Activated B cell treated with CpG ODN at 0.5 μM for 24 hours (primary cell): ENCODE measurements at regions not wholly inside any gene's neighbourhood (a gene's known extent, or its start where the extent isn't known, plus 50 kb on each side); places are given as distances from the start of the nearest gene placed in this dataset.

ENCODE experiments used
- ATAC-seq: fragments of 200-7000 bp; cut with Tn5 transposase; one replicate; pipeline ENCODE4 v1.10.0; 2021; ENCODE audit warnings: low read depth, mild to moderate bottlenecking, moderate library complexity
- CTCF ChIA-PET: fragments of 350-600 bp; sonication (Branson Sonifier 250); formaldehyde crosslinking; loops from one replicate; lab custom pipeline; 2021; ENCODE audit warnings: antibody characterized with exemption; lab: Charles Lee
- POLR2A ChIA-PET: fragments of 350-600 bp; sonication (Branson Sonifier 250); formaldehyde crosslinking; loops from one replicate; lab custom pipeline; 2021; ENCODE audit warnings: antibody characterized with exemption; lab: Charles Lee
- DNase-seq: peaks from one replicate; pipeline ENCODE4 v3.0.0; 2022
- H3K27ac Mint-ChIP-seq: one replicate; pipeline ENCODE4 v1.8.0; 2020; ENCODE audit warnings: mixed read lengths
- H3K27me3 Mint-ChIP-seq: one replicate; pipeline ENCODE4 v1.8.0; 2021; ENCODE audit warnings: mixed read lengths
- H3K36me3 Mint-ChIP-seq: one replicate; pipeline ENCODE4 v1.8.0; 2021; ENCODE audit warnings: low read depth, mixed read lengths
- H3K4me1 Mint-ChIP-seq: one replicate; pipeline ENCODE4 v1.8.0; 2021; ENCODE audit warnings: mixed read lengths
- H3K4me3 Mint-ChIP-seq: one replicate; pipeline ENCODE4 v1.8.0; 2020; ENCODE audit warnings: mild to moderate bottlenecking, mixed read lengths
- H3K9me3 Mint-ChIP-seq: one replicate; pipeline ENCODE4 v1.8.0; 2020; ENCODE audit warnings: mixed read lengths
- CTCF ChIP-seq: fragments of 200-600 bp; IDR thresholded peaks from one replicate; pipeline ENCODE4 v1.8.0; 2022; ENCODE audit warnings: antibody characterized with exemption, mild to moderate bottlenecking
- intact Hi-C: fragments of 100-400 bp; cut with micrococcal nuclease; formaldehyde crosslinking; loops from one replicate; pipeline ENCODE4 v1.15.1; 2024

GRCh38 chr6:82015526-82015925 is 232.0 kb downstream of the IBTK start:
- POLR2A ChIA-PET = no interaction called here
- no peak overlapping the region for H3K4me3 Mint-ChIP-seq
- DNase-seq (no peak), ATAC-seq (no peak)
- no peaks in the 10 kb centered on the region for H3K9me3 Mint-ChIP-seq
- no peaks in the 10 kb centered on the region for H3K4me1 Mint-ChIP-seq
- TF ChIP-seq CTCF = no peak
- intact Hi-C loops = no loop called here
- H3K36me3 Mint-ChIP-seq = no peaks in the 10 kb centered on the region
- no peaks in the 10 kb centered on the region for H3K27me3 Mint-ChIP-seq
- CTCF ChIA-PET = no interaction called here
- H3K27ac Mint-ChIP-seq = no peak overlapping the region

GRCh38 chr6:82015043-82015442 is 232.5 kb downstream of the IBTK start:
- H3K36me3 Mint-ChIP-seq = no peaks in the 10 kb centered on the region
- POLR2A ChIA-PET = no interaction called here
- H3K27ac Mint-ChIP-seq = no peak overlapping the region
- DNase-seq (no peak), ATAC-seq (no peak)
- H3K27me3 Mint-ChIP-seq = no peaks in the 10 kb centered on the region
- CTCF ChIA-PET = no interaction called here
- no peaks in the 10 kb centered on the region for H3K9me3 Mint-ChIP-seq
- TF ChIP-seq CTCF = no peak
- H3K4me1 Mint-ChIP-seq = no peaks in the 10 kb centered on the region
- H3K4me3 Mint-ChIP-seq = no peak overlapping the region
- intact Hi-C loops = no loop called here

- Mint-ChIP-seq H3K9me3 (no peaks in the 10 kb centered on the region), H3K4me3 (no peak overlapping the region), H3K27ac (no peak overlapping the region), H3K36me3 (no peaks in the 10 kb centered on the region), H3K27me3 (no peaks in the 10 kb centered on the region), H3K4me1 (no peaks in the 10 kb centered on the region)
- POLR2A ChIA-PET = no interaction called here
- CTCF ChIA-PET = no interaction called here
- no peak for TF ChIP-seq CTCF
- intact Hi-C loops = no loop called here
- DNase-seq (no peak), ATAC-seq (no peak)
Observed at GRCh38 chr6:82013561-82014530, 233.7 kb downstream of the IBTK start.

- no peaks in the 10 kb centered on the region for H3K36me3 Mint-ChIP-seq
- DNase-seq (no peak), ATAC-seq (no peak)
- peaks cover 2% of the 10 kb centered on the region for H3K9me3 Mint-ChIP-seq
- intact Hi-C loops = loop anchor here (2.0 to 10.0 kb wide), 2 partner anchors 251 to 1401 kb away; partner anchors contain the start of gene TENT5A
- no peak for TF ChIP-seq CTCF
- ChIA-PET POLR2A (no interaction called here), CTCF (interaction anchor here (1.0 to 1.2 kb wide), 2 partner anchors 1400 to 1792 kb away, joined by 3 to 5 read pairs; no protein-coding TSS in a partner anchor)
- H3K27ac Mint-ChIP-seq = no peak overlapping the region
- H3K4me3 Mint-ChIP-seq = no peak overlapping the region
- H3K4me1 Mint-ChIP-seq = no peaks in the 10 kb centered on the region
- no peaks in the 10 kb centered on the region for H3K27me3 Mint-ChIP-seq
Observed at GRCh38 chr6:82006027-82006738, 241.4 kb downstream of the IBTK start.

- no peaks in the 10 kb centered on the region for H3K36me3 Mint-ChIP-seq
- ChIA-PET CTCF (no interaction called here), POLR2A (no interaction called here)
- DNase-seq (no peak), ATAC-seq (no peak)
- no peak overlapping the region for H3K27ac Mint-ChIP-seq
- intact Hi-C loops = loop anchor here (10.0 kb wide), 1 partner anchor 246 kb away; the partner anchor contains the start of gene TENT5A
- H3K27me3 Mint-ChIP-seq = no peaks in the 10 kb centered on the region
- H3K9me3 Mint-ChIP-seq = no peaks in the 10 kb centered on the region
- H3K4me1 Mint-ChIP-seq = no peaks in the 10 kb centered on the region
- no peak for TF ChIP-seq CTCF
- H3K4me3 Mint-ChIP-seq = no peak overlapping the region
Observed at GRCh38 chr6:82000551-82000950, 247.0 kb downstream of the IBTK start.
